GM20000 (cell line): ENCODE measurements at regions not wholly inside any gene's neighbourhood (a gene's known extent, or its start where the extent isn't known, plus 50 kb on each side); places are given as distances from the start of the nearest gene placed in this dataset.

ENCODE experiments used
- DNase-seq: peaks from one replicate; pipeline ENCODE4 v3.0.0; 2012; ENCODE audit warnings: low spot score
- TF ChIP-seq, protein P1 (sequence below): IDR thresholded peaks from 2 replicates; pipeline ENCODE4 v1.5.1; 2012; ENCODE audit warnings: mild to moderate bottlenecking, control low read depth; ENCODE audit errors: extremely low read depth, missing control alignments

DNA sequence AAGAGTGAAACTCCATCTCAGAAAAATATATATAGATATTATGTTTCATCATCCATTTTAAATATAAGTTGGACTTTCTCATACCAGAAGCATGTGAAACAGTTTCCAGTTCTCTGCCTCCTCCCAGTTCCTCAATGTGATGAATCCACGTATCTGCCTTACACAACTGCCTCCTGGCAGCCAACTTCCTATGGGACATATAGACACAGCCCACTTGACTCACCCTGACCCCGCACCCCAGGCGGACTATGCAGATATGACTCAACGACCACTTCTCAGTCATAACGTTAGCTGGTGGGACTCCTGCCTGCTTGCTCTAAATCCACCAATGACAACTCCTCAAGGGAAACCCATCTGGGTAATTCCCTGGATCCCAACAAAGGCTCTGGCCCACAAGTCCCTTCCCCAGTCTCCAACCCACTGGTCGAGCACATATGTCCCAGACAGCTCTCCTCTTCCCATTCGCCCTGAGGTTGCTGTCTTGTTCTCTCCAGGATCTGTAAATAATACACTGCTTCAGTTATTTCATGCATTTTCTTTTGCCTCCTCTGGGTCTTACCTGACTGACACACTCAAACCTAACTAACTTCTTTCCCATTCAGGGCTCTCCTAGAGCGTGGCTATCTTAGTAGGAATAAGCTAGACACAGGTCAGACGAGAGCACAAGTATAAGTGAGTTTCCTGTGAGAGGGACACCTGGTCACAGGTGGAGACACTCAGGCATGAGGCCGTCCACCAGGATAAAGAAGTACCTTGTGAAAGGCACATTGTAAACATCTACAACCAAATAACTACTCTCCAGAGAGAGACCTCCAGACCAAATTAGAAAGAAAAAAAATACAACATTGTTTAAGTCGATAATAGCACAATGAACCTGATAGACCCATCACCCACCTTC, 548.5 kb downstream of the CD83 start:
- peak; percentile 27 for DNase-seq
- TF ChIP-seq, protein P1, sequence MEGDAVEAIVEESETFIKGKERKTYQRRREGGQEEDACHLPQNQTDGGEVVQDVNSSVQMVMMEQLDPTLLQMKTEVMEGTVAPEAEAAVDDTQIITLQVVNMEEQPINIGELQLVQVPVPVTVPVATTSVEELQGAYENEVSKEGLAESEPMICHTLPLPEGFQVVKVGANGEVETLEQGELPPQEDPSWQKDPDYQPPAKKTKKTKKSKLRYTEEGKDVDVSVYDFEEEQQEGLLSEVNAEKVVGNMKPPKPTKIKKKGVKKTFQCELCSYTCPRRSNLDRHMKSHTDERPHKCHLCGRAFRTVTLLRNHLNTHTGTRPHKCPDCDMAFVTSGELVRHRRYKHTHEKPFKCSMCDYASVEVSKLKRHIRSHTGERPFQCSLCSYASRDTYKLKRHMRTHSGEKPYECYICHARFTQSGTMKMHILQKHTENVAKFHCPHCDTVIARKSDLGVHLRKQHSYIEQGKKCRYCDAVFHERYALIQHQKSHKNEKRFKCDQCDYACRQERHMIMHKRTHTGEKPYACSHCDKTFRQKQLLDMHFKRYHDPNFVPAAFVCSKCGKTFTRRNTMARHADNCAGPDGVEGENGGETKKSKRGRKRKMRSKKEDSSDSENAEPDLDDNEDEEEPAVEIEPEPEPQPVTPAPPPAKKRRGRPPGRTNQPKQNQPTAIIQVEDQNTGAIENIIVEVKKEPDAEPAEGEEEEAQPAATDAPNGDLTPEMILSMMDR = no peak

DNA sequence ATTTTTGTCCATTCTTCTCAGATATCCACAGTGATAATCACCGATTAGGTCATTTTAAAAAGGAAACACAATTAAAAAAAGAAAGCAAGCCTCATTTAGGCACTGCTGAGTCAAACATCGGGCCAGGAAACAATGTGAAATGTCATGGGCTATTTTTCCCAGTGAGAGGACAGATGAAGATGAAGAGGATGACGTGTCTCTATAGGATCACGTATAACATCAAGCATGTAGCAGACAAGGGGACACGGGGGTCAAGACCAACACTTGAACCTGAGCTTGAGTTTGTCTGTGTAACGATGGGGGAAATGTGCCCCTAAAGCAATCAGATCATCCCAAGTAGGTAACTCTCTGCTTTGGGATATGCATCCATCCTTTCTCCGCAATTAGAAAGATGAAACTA, 553.2 kb downstream of the CD83 start:
- TF ChIP-seq, protein P1 = no peak

DNA sequence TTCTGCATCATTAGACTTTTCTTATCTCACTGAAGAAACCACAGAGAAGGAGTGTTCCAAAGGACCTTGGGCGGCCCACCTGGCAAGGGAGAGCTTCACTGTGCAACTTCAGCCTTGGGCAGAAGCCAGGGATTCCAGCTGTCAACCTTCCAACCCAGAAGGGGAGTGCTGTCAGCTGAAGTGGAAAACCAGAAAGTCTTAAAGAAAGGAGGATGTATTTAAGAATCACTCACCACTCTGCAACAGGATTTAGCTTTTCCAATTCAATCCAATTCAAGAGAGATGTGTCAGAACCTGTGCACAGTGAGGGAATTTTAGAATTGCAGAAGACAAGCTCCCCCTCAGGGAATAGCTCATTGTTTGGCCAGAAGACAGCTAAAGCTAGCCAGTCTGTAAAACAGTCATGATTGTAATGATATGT, 553.7 kb downstream of the CD83 start:
- TF ChIP-seq, protein P1 = no peak
- no peak for DNase-seq

More for the DNA sequence above, 553.2 kb downstream of the CD83 start:
- no peak for DNase-seq

DNA sequence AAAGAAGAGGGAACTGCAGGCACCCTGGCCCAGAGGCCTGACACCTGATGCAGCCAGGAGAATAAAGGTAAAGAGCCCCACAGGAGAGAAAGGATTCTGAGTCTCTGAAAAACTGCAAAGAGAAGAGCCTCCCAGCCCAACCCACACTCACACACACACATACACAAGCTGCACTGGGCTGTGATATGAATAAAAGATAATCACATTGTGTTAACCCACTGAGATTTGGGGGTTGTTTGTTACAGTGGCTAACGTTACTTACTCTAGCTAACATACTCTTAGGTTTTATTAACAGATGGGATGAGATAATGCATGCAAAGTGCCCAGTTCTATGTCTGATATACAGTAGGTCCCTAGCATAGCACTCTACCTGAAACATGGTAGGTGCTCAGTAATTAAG, 554.4 kb downstream of the CD83 start:
- TF ChIP-seq, protein P1 = no peak
- no peak for DNase-seq

DNA sequence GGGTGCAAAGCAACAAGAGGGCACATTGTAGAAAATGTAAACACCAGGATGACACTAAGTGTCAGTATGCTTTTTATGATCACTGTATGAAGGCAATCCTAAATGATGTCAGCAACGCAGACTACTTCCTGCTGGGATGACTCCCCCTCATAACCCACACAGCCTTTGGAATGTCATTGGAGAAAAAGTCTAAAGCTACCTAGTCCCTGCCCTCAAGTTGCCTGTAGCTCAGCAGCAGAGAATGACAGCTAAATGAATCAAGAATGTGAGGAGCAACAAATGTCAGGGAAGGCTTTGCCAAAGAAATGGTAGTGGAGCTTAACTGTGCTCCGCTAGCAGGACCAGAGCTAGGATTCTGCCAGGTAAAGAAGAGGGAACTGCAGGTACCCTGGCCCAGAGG, 555.6 kb downstream of the CD83 start:
- DNase-seq = no peak
- TF ChIP-seq, protein P1 = no peak

DNA sequence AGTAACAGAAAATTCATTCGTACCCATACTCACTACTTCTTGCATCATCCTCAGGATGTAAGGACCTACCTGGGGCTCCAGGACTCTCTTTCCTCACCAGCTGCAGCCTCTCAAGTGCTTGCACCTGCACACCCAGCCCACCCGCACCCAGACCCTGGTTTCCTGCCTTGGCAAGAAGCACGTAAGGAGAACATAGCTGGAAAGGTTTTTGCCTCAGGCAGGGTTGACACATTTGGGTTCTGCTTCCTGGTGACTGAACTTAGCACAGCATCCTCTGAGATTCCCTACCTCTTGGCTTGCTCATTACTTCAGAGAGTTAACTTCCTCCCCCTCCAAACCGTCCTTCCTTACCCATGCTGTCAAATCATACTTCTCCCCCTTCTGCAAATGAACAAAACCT, 556.9 kb downstream of the CD83 start:
- no peak for DNase-seq
- TF ChIP-seq, protein P1 = no peak

DNA sequence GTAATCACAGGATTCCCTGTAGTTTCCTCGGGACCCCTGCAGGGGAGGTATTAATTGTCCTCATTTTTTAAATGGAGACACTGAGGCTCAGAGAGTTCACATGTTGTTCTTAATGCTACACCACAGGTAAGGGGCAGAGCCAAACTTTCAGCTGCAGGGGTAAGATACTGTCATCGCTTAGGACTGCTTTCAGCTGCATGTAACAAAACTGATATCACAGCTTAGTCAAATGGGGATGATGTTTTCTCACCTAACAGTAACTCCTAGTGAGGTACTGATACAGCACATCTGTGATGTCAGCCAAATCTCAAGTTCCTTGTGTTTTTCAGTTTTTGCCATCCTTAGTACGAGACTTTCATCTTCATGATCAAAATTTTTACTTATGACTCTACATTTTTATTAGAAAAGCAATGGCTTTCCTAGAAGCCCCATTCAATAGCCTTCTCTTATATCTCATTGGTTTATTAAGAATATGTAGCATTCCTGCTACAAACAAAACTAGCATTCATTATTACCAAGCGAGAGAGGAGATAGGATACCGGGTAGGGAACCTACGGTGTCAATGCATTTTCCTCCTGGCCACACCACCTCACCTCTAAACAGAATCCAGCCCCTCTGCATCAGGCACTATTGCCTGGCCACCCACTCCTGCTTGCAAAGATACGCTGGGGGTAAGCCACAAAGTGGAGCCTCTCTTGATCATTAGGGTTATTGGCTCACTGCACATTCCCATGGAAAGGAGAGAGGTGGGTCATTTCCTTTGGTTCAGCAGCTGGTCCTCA, 557.5 kb downstream of the CD83 start:
- no peak for DNase-seq
- TF ChIP-seq, protein P1 = no peak
